H1 (cell line): ENCODE measurements at regions not wholly inside any gene's neighbourhood (a gene's known extent, or its start where the extent isn't known, plus 50 kb on each side); places are given as distances from the start of the nearest gene placed in this dataset.

Experiments
- FOSL1 ChIP-seq: IDR thresholded peaks from 2 replicates; pipeline ENCODE4 v1.6.1; 2011; ENCODE audit warnings: mild to moderate bottlenecking, low read depth, low read length, moderate library complexity; ENCODE audit not compliant: insufficient read depth
- GABPA ChIP-seq: IDR thresholded peaks from 2 replicates; pipeline ENCODE4 v1.6.1; 2011; ENCODE audit warnings: mild to moderate bottlenecking, low read length, moderate library complexity, borderline replicate concordance; ENCODE audit not compliant: insufficient read depth
- HDAC6 ChIP-seq: IDR thresholded peaks from one replicate; pipeline ENCODE4 v1.7.1; 2012; ENCODE audit warnings: low read depth, mild to moderate bottlenecking, inconsistent platforms, low read length, moderate library complexity
- RBBP5 ChIP-seq: IDR thresholded peaks from 2 replicates; pipeline ENCODE4 v1.7.1; 2012; ENCODE audit warnings: low read depth, mild to moderate bottlenecking, inconsistent platforms, low read length, moderate library complexity, borderline replicate concordance
- SP2 ChIP-seq: IDR thresholded peaks from 2 replicates; pipeline ENCODE4 v1.6.1; 2012; ENCODE audit warnings: mild to moderate bottlenecking, low read length, inconsistent platforms

DNA sequence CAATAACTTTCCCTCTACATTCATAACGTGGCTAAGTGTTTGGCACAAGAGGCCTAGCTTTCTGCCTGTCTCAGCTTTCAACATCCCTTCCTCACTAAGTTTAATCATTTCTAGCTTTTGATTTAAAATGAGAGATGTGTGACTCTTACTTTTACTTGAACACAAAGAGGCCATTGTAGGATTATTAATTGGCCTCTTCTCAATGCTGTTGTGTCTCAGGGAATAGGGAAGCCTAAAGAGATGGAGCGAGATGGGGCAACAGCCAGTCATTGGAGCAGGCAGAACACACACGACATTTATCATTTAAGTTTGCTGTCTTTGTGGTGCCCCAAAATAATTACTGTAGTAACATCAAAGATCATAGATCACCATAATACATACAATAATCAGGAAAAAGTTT lies 167.1 kb upstream of the TRIM24 start (continued):
- TF ChIP-seq GABPA, result no peak
- TF ChIP-seq FOSL1, result no peak
- no peak for TF ChIP-seq SP2
- TF ChIP-seq HDAC6, result no peak
- TF ChIP-seq RBBP5, result no peak
